Osteoblast (primary cell): ENCODE measurements at regions not wholly inside any gene's neighbourhood (a gene's known extent, or its start where the extent isn't known, plus 50 kb on each side); places are given as distances from the start of the nearest gene placed in this dataset.
"Not testable (repeated sequence)": the region's sequence is repeated elsewhere in the genome, so short reads cannot be mapped to it uniquely, and the experiment has no call there.

Source experiments
- DNase-seq: peaks from one replicate; pipeline ENCODE4 v3.0.0; 2011; ENCODE audit warnings: low spot score, mixed read lengths; ENCODE audit not compliant: insufficient read length; ENCODE audit errors: missing footprints
- H2AFZ ChIP-seq: 2 replicates; pipeline ENCODE4 v1.6.0; 2011; ENCODE audit warnings: mild to moderate bottlenecking, low read length
- H3K27ac ChIP-seq: 2 replicates; pipeline ENCODE4 v1.5.1; 2011; ENCODE audit warnings: mild to moderate bottlenecking, low read depth, low read length, moderate library complexity
- H3K27me3 ChIP-seq: 2 replicates; pipeline ENCODE4 v1.6.0; 2012; ENCODE audit warnings: mild to moderate bottlenecking, control low read depth, inconsistent platforms, low read length, moderate library complexity; ENCODE audit not compliant: insufficient read depth
- H3K36me3 ChIP-seq: 2 replicates; pipeline ENCODE4 v1.5.1; 2011; ENCODE audit warnings: mild to moderate bottlenecking, low read length, control low read depth, moderate library complexity; ENCODE audit not compliant: insufficient read depth
- H3K4me1 ChIP-seq: 2 replicates; pipeline ENCODE4 v1.5.1; 2011; ENCODE audit warnings: mild to moderate bottlenecking, low read length, control low read depth, moderate library complexity; ENCODE audit not compliant: insufficient read depth
- H3K4me2 ChIP-seq: 2 replicates; pipeline ENCODE4 v1.6.0; 2011; ENCODE audit warnings: mild to moderate bottlenecking, low read length; ENCODE audit not compliant: insufficient read depth
- H3K4me3 ChIP-seq: fragments of 200-600 bp; sonication (generic); 3 replicates; pipeline ENCODE4 v1.5.1; 2012; ENCODE audit warnings: mild to moderate bottlenecking, low read length, inconsistent platforms; ENCODE audit not compliant: insufficient read depth
- H3K79me2 ChIP-seq: 2 replicates; pipeline ENCODE4 v1.6.0; 2012; ENCODE audit warnings: mild to moderate bottlenecking, low read length, control low read depth, inconsistent platforms; ENCODE audit not compliant: insufficient read depth
- H3K9me3 ChIP-seq: 2 replicates; pipeline ENCODE4 v1.5.1; 2011; ENCODE audit warnings: low read depth, low read length, control low read depth
- H4K20me1 ChIP-seq: 2 replicates; pipeline ENCODE4 v1.6.0; 2012; ENCODE audit warnings: mild to moderate bottlenecking, low read length, control low read depth; ENCODE audit not compliant: insufficient read depth
- CTCF ChIP-seq: IDR thresholded peaks from 2 replicates; pipeline ENCODE4 v1.5.1; 2011; ENCODE audit warnings: mild to moderate bottlenecking, low read depth, low read length, moderate library complexity; ENCODE audit errors: extremely low read depth

GRCh38 chr13:40368127-40368891 is 298.1 kb downstream of the FOXO1 start:
- TF ChIP-seq CTCF = no peak
- Histone ChIP-seq H3K27ac (no peak overlapping the region), H3K4me3 (no peak overlapping the region), H3K9me3 (no peaks in the 10 kb centered on the region), H2AFZ (no peak overlapping the region), H3K27me3 (no peaks in the 10 kb centered on the region), H4K20me1 (no peaks in the 10 kb centered on the region), H3K36me3 (no peaks in the 10 kb centered on the region), H3K79me2 (no peaks in the 10 kb centered on the region), H3K4me2 (no peak overlapping the region), H3K4me1 (no peaks in the 10 kb centered on the region)
- no peak for DNase-seq

DNA sequence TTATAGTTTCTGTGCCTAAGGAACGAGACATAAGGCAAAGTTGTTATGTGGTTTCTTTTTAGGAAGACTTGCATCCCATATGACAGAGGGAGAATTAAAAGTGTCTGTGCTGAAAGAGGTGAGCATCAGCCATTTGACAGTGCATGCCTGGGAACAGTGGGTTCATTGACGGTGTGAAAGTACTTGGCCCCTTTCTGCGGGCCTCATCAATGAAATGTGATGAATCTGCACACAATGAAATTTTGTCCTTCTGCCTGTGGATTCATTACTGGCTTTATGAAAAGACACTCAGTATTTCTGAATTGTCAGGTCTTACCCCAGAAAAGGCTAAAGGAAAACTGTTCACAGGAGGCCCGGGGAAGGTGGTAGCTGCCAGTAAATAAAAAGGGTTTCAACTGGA is 295.8 kb downstream of the FOXO1 start:
- H3K79me2 ChIP-seq = no peaks in the 10 kb centered on the region
- no peaks in the 10 kb centered on the region for H3K36me3 ChIP-seq
- TF ChIP-seq CTCF = no peak

GRCh38 chr13:40371531-40372125 is 294.8 kb downstream of the FOXO1 start:
- H3K27me3 ChIP-seq = no peaks in the 10 kb centered on the region
- DNase-seq = no peak
- no peaks in the 10 kb centered on the region for H3K79me2 ChIP-seq
- TF ChIP-seq CTCF = no peak
- H3K36me3 ChIP-seq = no peaks in the 10 kb centered on the region
- no peaks in the 10 kb centered on the region for H3K4me1 ChIP-seq
- no peak overlapping the region for H3K4me3 ChIP-seq
- H3K27ac ChIP-seq = no peak overlapping the region
- H2AFZ ChIP-seq = no peak overlapping the region
- no peaks in the 10 kb centered on the region for H3K9me3 ChIP-seq
- no peaks in the 10 kb centered on the region for H4K20me1 ChIP-seq
- no peak overlapping the region for H3K4me2 ChIP-seq

More for the DNA sequence above, 295.8 kb downstream of the FOXO1 start:
- H3K4me1 ChIP-seq = no peaks in the 10 kb centered on the region
- no peak overlapping the region for H3K4me2 ChIP-seq
- H3K27ac ChIP-seq = no peak overlapping the region
- DNase-seq = no peak
- no peak overlapping the region for H2AFZ ChIP-seq
- no peak overlapping the region for H3K4me3 ChIP-seq
- H4K20me1 ChIP-seq = no peaks in the 10 kb centered on the region
- H3K9me3 ChIP-seq = no peaks in the 10 kb centered on the region
- no peaks in the 10 kb centered on the region for H3K27me3 ChIP-seq

DNA sequence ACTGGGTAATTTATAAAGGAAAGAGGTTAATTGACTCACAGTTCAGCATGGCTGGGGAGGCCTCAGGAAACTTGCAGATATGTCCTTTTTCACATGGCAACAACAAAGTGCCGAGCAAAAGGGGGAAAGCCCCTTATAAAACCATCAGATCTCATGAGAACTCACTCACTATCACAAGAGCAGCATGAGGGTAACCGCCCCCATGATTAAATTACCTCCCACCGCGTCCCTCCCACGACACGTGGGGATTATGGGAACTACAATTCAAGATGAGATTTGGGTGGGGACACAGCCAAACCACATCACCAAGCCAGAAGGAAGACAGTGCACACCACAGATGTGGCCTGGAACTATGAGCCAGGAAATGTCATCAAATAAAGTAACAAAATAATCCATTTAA is 292.8 kb downstream of the FOXO1 start:
- not testable (repeated sequence) for H3K36me3 ChIP-seq, H3K4me3 ChIP-seq, H4K20me1 ChIP-seq, H3K4me2 ChIP-seq, H2AFZ ChIP-seq, H3K27me3 ChIP-seq, H3K27ac ChIP-seq, H3K9me3 ChIP-seq, H3K79me2 ChIP-seq, DNase-seq
- H3K4me1 ChIP-seq = peaks cover 11% of the 10 kb centered on the region
